PC-9 (cell line): ENCODE measurements at regions not wholly inside any gene's neighbourhood (a gene's known extent, or its start where the extent isn't known, plus 50 kb on each side); places are given as distances from the start of the nearest gene placed in this dataset.

ENCODE experiments used
- CTCF ChIP-seq: fragments of 200-600 bp; sonication (generic); conservative IDR thresholded peaks from 2 replicates; pipeline ENCODE4 v1.6.1; 2017; ENCODE audit warnings: mixed run types, antibody characterized with exemption, mild to moderate bottlenecking, moderate library complexity
- EZH2 ChIP-seq: fragments of 200-600 bp; sonication (generic); IDR thresholded peaks from 2 replicates; pipeline ENCODE4 v1.8.0; 2017; ENCODE audit warnings: antibody characterized with exemption, low read depth

- TF ChIP-seq CTCF, result no peak
- TF ChIP-seq EZH2, result no peak
Measured at GRCh38 chr18:78408623-78409022, 571.0 kb upstream of the SALL3 start.
